ENCODE measurements at regions not wholly inside any gene's neighbourhood (a gene's known extent, or its start where the extent isn't known, plus 50 kb on each side); places are given as distances from the start of the nearest gene placed in this dataset.
A peak's percentile ranks its signal among the peaks of the same experiment; 100 is the strongest.

DNA sequence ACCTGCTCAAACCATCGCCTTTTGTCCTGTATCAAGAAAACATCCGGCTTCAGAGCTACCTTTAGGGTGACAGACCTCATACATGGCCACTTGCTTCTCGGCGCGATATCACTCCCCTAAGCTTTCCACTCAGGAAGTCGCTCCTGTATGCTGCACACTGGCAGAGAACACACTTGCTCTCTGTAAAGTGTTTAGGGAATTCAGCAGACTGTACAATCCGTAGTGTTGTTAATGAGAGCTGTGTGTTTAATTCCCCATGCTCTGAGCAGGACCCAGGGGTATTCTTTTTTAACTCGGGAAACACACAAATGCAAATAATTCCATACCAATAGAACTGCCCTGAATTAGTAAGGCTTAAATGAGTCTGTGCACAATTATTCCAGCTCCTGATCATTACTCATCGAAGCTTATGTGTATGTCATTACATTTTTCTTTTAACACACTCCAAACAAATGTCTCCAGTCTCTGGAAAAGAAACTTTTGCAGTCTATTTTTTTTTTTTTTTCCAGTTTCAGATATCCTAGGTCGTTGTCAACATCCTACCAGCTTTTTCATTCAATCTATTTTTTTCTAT, 338.7 kb upstream of the ARID1B start:
- DNase-seq = no peak

DNA sequence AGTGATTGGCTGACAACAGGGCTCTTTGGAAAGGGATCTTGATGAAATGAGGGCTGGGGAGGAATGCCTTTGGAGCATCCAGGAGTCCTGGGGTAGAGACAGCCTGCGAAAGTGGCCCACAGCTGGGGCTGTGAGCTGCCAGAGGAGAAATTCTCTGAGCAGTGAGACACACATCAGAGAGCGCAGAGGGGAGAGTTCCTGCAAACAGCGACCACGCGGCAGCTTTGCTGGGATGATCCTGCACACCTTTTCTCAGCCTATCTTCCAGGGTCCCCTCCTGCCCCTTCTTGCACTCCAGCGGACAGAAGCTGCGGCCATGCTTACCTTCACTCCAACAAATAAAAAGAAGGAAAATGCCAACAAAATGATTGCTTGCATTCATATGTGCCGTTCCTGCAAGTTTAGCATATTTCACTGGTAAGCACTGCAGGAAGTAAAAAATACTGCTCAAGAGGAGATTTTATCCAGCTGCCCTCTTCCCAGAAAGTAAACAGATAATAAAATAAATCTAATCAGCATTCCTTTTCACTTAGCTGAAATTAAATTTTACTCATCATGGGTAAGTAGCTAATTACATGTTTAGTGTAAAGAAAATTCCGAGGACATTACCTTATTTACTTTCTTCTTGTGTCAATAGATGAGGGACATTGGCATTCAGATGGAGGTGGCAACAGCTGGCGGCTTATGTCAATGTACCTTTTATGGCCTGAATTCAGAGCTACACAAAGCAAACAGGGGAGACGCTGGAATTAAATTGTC, 339.9 kb upstream of the ARID1B start:
- peak; percentile 37 for DNase-seq

DNA sequence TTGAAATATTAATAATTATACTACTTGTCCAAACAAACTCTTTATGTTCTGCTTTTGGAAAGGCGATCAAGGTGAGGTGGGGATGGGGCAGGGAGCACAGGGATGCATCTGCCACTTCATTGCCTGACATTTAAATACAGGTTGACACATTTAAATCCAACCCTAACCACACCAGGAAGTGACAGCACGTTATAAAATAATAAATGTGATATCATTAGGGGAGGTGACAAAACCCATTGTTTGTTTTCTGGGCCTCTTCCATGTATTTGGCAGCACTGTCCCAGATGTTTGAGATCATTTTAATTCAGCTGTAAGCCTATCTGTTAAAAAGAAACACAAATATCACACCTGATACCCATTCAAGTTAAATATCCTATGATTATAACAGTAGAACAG, 342.4 kb upstream of the ARID1B start:
- no peak for DNase-seq

DNA sequence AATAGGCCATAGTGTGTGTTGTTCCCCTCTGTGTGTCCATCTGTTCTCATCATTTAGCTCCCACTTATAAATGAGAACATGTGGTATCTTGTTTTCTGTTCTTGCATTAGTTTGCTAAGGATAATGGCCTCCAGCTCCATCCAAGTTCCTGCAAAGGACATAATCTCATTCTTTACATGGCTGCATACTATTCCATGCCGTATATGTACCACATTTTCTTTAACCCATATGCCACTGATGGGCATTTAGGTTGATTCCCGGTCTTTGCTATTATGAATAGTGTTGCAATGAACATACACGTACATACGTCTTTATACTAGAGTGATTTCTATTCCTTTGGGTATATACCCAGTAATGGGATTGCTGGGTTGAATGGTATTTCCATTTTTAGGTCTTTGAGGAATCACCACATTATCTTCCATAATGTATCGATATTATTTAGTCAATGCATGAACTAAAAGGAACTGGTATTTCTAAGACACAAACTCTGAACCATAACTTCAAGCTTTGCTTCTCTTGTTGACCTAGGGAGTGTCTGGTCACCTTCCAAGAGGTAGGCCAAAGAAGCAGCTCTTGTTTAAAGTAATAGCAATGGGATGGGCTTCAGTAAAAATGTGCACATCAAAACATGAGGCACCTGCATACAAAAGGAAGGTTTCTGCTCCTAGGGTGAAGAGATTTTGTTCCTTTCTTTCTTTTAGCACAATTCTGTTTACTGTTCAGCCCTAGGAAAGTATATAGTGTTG, 343.0 kb upstream of the ARID1B start:
- no peak for DNase-seq

DNA sequence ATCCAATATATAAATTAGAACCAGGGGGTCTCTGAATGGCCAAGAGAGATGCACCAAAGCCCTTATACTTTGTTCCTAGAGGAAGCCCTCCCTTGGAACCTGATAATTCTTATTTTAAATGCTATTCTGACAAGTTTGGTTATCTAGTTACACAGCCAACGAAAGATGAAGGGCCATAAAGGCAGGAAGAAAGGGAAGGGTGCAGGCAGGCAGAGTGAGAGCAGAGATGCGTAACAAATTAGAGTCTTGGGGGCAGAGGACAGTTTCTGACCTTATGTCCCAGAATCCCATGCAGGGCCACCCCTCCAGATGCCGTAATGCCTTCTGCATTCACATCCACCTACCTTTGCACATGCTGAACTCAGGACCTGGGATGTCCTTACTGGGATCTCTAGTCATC, 344.6 kb upstream of the ARID1B start:
- no peak for DNase-seq

- no peak for DNase-seq
Measured at GRCh38 chr6:156430386-156430785, 346.8 kb upstream of the ARID1B start.

DNA sequence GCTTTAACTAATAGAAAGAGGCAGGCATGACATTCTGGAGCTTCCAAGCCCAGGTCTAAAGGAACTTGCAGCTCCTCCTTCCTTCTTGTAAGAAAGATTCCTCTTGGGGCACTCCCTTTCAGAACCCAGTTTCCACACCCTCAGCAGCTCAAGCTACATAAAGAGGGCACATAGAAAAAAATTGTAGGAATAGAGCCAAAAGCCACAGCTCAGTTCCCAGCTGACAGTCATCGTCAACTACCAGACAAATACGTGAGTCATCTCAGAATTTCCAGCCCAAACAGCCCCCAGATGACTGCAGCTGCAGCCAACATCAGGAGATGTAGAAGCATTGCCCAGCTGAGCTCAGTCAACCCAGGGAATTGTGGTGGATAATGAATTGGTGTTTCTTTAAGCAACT, 349.8 kb upstream of the ARID1B start:
- no peak for DNase-seq

DNA sequence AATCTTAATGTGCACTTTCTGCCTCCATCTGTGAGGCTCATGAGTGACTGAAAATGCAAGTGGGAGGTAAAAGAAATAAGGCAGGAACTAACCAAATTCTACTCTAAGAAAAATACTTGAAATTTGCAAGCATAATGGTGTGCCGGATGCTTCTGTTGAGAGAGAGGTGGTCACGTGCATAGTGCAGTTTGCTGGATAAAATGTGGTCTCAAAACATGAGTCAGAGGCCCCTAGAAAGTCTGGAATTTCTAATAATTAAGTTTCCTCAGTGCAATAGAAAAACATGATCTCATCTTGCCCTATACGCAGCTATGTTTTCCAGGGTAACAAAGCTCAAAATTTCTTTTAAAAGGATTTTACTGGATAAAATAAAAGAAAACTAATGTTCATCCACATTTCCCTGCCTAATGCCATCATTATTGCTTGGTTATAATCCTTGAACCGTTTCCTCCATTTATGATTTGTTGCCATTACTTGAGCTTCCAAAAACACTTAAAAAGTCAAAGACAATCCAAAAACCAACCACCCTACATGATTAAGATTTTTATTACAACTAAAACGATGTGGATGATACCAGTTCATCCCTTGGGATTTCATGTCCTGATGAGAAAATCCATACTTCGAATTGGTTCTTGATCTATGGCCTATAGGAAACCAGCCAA, 351.7 kb upstream of the ARID1B start:
- DNase-seq = no peak

DNA sequence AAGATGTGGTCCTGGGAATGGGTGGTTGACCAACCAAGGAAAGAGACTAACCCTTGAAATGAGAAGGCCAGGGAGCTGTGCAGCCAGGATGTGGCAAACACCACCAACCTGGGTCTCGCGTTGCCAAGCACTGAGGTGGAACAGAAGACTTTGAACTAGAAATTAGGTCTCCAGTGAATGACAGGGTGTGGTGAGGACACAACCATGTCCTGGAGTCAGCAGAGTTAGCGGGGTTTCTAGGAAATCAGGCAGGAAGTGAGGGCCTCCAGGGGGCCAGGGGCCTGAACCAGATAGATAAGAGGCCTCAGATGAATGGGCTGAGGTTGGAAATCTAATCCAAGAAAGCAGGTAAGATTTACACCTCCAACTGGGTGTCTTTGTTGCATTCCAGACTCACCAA, 353.3 kb upstream of the ARID1B start:
- DNase-seq = no peak

DNA sequence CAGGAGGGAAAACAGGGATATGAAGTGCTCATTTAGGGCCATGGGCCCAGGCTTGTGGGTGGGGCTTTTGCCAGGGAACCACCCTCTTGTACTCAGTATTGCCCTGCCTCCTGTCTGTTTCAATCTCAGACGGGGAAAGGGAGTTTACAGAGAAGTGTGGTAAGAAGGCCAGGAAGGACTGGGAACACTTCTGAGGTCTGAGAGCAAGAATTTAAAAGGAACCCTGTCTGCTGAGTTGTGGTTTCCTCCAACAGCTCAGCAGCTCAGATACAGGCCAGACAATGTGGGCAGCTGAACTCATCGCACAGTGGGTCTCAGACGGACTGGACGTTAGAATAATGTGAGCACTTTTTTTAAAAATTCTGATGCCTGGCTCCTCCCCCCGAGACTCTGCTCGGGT, 354.1 kb upstream of the ARID1B start:
- DNase-seq = no peak

GRCh38 chr6:156421933-156422332, 355.2 kb upstream of the ARID1B start:
- DNase-seq = no peak

- DNase-seq = peak; percentile 5
Measured at GRCh38 chr6:156421301-156421700, 355.9 kb upstream of the ARID1B start.

DNA sequence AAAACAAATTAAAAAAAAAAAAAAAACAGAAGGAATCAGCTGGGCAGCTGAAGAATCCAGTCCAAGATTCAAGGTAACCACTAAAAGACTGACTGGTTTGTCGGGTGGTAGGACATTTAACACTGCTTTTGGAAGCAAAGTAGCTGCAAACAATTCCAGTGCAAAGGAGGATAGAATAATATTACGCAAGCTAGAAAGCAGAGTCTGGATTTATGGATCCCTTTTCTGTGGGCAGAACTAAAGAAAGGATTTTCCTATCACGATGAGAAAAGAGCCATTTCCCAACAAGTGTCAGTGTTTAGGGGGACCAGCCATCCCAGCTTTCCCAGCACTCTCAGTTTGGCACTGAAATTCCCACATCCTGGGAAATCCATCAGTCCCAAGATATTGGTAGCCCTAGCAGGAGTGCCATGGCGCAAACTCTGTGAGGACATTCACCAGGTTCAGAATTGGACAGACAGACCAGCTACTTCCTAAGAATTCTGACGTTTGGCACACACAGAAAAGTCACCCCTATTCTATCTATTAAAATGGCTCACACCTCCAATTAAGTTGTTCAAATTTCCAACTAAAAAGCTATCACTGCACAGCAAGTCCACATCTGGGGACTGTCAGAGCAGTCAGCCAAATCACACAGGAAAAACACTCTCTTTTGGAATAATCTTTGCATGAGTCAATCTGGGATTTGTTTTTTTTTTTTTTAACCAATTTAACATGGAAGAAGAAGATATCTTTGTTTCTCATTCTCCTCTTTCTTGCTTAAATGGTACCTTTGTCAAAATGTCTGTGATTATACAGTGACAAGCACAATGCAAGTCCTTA, 356.8 kb upstream of the ARID1B start:
- DNase-seq = no peak

DNA sequence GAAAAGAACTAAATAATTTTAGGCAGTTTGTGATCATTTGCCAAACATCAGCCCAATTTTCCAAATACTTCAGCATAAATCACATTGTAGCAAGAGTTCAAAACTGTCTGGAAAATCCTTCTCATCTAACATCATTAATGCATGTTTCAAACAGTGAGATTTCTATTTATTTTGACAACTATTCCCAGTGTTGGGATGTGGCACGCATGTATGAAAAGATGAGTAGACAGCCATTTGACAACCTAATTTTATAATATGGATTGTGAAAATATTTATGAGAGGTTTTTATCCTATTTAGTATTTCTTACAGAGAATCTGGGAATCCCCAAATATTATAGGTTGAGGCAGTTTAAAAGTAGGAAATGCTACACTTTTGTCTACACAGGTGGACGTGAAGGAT, 357.6 kb upstream of the ARID1B start:
- no peak for DNase-seq

DNA sequence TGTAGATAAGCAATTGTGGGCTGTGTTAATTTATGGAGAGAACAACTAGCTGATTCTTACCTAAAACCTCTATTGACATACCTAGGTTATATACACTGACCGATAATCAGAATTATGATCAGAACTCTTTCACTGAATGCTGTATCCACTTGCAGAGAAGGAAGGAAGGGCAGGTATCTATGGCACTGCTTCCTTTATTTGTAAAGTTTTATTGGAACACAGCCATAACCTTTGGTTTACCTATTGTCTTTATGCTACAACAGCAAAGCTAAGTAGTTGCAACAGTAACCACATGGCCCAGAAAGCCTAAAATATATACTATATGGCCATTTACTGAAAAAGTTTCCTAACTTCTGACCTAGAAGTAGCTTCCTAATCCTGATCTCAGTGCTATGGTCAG, 358.9 kb upstream of the ARID1B start:
- no peak for DNase-seq

DNA sequence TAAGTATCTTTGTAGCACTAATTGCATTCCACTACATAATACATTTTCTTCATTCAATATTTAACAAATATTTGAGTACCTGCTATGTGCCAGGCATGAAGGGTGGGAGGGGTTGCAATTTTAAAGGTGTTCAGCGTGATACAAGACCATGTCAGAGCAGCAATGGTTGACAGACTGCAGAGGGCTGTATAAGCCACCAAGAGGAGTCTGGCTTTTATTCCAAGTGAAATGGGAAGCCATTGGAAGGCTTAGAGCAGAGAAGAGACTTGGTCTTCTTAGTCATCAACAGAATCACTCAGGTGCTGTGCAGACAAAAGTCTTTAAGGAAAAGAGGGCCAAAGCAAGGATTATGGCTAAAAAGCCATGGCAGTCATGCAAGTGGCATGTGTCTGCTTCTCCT, 360.8 kb upstream of the ARID1B start:
- DNase-seq = no peak

- no peak for DNase-seq
Measured at GRCh38 chr6:156413154-156413553, 364.0 kb upstream of the ARID1B start.

DNA sequence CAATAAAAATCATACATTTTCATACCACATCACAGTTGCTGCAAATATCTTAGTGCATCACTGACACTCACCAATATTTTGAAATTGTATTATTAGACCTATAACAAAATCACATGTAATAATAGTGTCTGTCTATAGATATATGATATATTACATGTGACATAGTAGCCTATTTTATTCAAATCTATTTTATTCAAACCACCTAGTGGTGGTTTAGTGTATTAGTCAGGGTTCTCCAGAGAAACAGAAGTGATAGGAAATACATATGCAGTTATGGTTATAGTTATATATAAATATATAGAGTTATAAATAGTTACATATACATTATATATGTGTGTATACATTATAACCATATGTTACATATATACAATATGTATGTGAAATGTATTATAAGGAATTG, 366.5 kb upstream of the ARID1B start:
- no peak for DNase-seq

DNA sequence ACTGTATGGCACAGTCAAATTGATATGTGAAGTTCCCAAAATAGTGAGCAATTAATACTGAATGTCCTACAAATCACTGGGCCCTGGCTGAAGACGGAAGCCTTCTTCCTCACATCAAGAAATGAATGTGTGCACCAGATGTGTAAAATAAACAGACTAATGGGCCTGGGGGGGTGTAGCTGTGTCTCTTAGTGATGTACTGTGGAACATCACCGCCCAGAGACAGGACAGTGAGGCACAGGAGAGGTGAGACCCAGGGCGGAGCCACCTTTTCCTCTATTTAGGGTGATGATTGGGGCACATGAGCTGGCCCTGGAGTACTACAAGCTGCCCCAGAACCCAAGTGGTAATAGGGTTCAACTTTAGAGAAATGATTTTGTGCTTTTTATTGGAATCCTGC, 368.5 kb upstream of the ARID1B start:
- no peak for DNase-seq

GRCh38 chr6:156407334-156407733, 369.8 kb upstream of the ARID1B start:
- no peak for DNase-seq

- no peak for DNase-seq
Measured at GRCh38 chr6:156406688-156407087, 370.5 kb upstream of the ARID1B start.

GRCh38 chr6:156406099-156406498, 371.1 kb upstream of the ARID1B start:
- no peak for DNase-seq

GRCh38 chr6:156402628-156403027, 374.6 kb upstream of the ARID1B start:
- no peak for DNase-seq
